H9 (cell line): ENCODE measurements at regions not wholly inside any gene's neighbourhood (a gene's known extent, or its start where the extent isn't known, plus 50 kb on each side); places are given as distances from the start of the nearest gene placed in this dataset.

Source experiments
- DNase-seq: peaks from one replicate; pipeline ENCODE4 v3.0.0-alpha.2; 2017
- H2AFZ ChIP-seq: one replicate; pipeline ENCODE4 v1.6.1; 2013; ENCODE audit warnings: mild to moderate bottlenecking, low read length, control low read depth, moderate library complexity
- H2AK5ac ChIP-seq: 2 replicates; pipeline ENCODE4 v1.6.1; 2013; ENCODE audit warnings: low read length, control low read depth, mixed read lengths; ENCODE audit not compliant: insufficient read length
- H2BK120ac ChIP-seq: one replicate; pipeline ENCODE4 v1.6.1; 2013; ENCODE audit warnings: low read depth, mild to moderate bottlenecking, low read length, control low read depth, inconsistent platforms; ENCODE audit not compliant: poor library complexity, severe bottlenecking
- H2BK12ac ChIP-seq: 2 replicates; pipeline ENCODE4 v1.6.1; 2013; ENCODE audit warnings: low read length, control low read depth, mixed read lengths, low read depth; ENCODE audit not compliant: insufficient read length
- H2BK15ac ChIP-seq: 2 replicates; pipeline ENCODE4 v1.6.1; 2013; ENCODE audit warnings: low read depth, low read length, control low read depth
- H2BK20ac ChIP-seq: one replicate; pipeline ENCODE4 v1.6.1; 2013; ENCODE audit warnings: low read depth, mild to moderate bottlenecking, low read length, control low read depth, inconsistent platforms; ENCODE audit not compliant: poor library complexity, severe bottlenecking
- H2BK5ac ChIP-seq: 2 replicates; pipeline ENCODE4 v1.6.1; 2013; ENCODE audit warnings: low read length, control low read depth, mixed read lengths; ENCODE audit not compliant: insufficient read length
- H3K14ac ChIP-seq: 2 replicates; pipeline ENCODE4 v1.6.1; 2013; ENCODE audit warnings: low read length, control low read depth; ENCODE audit not compliant: insufficient read depth
- H3K18ac ChIP-seq: 2 replicates; pipeline ENCODE4 v1.6.1; 2013; ENCODE audit warnings: low read depth, mild to moderate bottlenecking, mixed read lengths, low read length, control low read depth; ENCODE audit not compliant: insufficient read length
- H3K23ac ChIP-seq: 2 replicates; pipeline ENCODE4 v1.6.1; 2013; ENCODE audit warnings: low read length, control low read depth, mixed read lengths, low read depth; ENCODE audit not compliant: insufficient read length
- H3K23me2 ChIP-seq: 2 replicates; pipeline ENCODE4 v1.6.1; 2013; ENCODE audit warnings: low read depth, mild to moderate bottlenecking, mixed read lengths, low read length, control low read depth; ENCODE audit not compliant: insufficient read length, poor library complexity, severe bottlenecking
- H3K27ac ChIP-seq: 2 replicates; pipeline ENCODE4 v1.5.1; 2013; ENCODE audit warnings: low read length, control low read depth, mixed read lengths, low read depth; ENCODE audit not compliant: insufficient read length
- H3K27me3 ChIP-seq: 2 replicates; pipeline ENCODE4 v1.6.1; 2013; ENCODE audit warnings: low read length, control low read depth, inconsistent platforms; ENCODE audit not compliant: insufficient read depth
- H3K4ac ChIP-seq: 2 replicates; pipeline ENCODE4 v1.6.1; 2013; ENCODE audit warnings: low read depth, mild to moderate bottlenecking, control low read depth, inconsistent platforms, low read length, moderate library complexity
- H3K4me1 ChIP-seq: 2 replicates; pipeline ENCODE4 v1.6.1; 2013; ENCODE audit warnings: low read length, control low read depth, inconsistent platforms; ENCODE audit not compliant: insufficient read depth
- H3K4me2 ChIP-seq: 2 replicates; pipeline ENCODE4 v1.6.1; 2013; ENCODE audit warnings: low read length, control low read depth, mixed read lengths; ENCODE audit not compliant: insufficient read length, insufficient read depth
- H3K56ac ChIP-seq: 2 replicates; pipeline ENCODE4 v1.6.1; 2013; ENCODE audit warnings: low read depth, mild to moderate bottlenecking, mixed read lengths, low read length, control low read depth; ENCODE audit not compliant: insufficient read length
- H3K79me1 ChIP-seq: 2 replicates; pipeline ENCODE4 v1.6.1; 2013; ENCODE audit warnings: low read depth, mild to moderate bottlenecking, moderate library complexity, low read length, control low read depth, inconsistent platforms; ENCODE audit not compliant: insufficient read depth, poor library complexity, severe bottlenecking
- H3K79me2 ChIP-seq: 2 replicates; pipeline ENCODE4 v1.6.1; 2013; ENCODE audit warnings: low read length, control low read depth, inconsistent platforms; ENCODE audit not compliant: insufficient read depth
- H3K9ac ChIP-seq: 2 replicates; pipeline ENCODE4 v1.6.1; 2013; ENCODE audit warnings: low read length, control low read depth, mixed read lengths; ENCODE audit not compliant: insufficient read length; ENCODE audit errors: extremely low read depth
- H3K9me3 ChIP-seq: one replicate; pipeline ENCODE4 v1.6.1; 2013; ENCODE audit warnings: low read depth, low read length, inconsistent platforms; ENCODE audit not compliant: control insufficient read depth
- H3T11ph ChIP-seq: one replicate; pipeline ENCODE4 v1.6.1; 2013; ENCODE audit warnings: mild to moderate bottlenecking, low read length, control low read depth, inconsistent platforms
- H4K20me1 ChIP-seq: one replicate; pipeline ENCODE4 v1.6.1; 2013; ENCODE audit not compliant: control insufficient read depth, insufficient read length, insufficient read depth
- H4K5ac ChIP-seq: 2 replicates; pipeline ENCODE4 v1.6.1; 2013; ENCODE audit warnings: low read depth, mild to moderate bottlenecking, mixed read lengths, low read length, control low read depth; ENCODE audit not compliant: insufficient read length
- H4K8ac ChIP-seq: replicated peaks from 2 replicates; pipeline ENCODE4 v1.6.1; 2013; ENCODE audit warnings: low read length, control low read depth, mixed read lengths, low read depth; ENCODE audit not compliant: insufficient read length
- H4K91ac ChIP-seq: 2 replicates; pipeline ENCODE4 v1.6.1; 2013; ENCODE audit warnings: low read depth, mild to moderate bottlenecking, moderate library complexity, mixed read lengths, low read length, control low read depth; ENCODE audit not compliant: insufficient read length
- H3K27ac Mint-ChIP-seq, 3 experiments: 2 replicates in 2 of 3; 3 replicates in 1 of 3; pipeline ENCODE4 v1.8.0; 2020 to 2021; ENCODE audit warnings: mixed read lengths in 3 of 3, mild to moderate bottlenecking in 1 of 3, moderate library complexity in 1 of 3
- H3K27me3 Mint-ChIP-seq: 2 replicates; pipeline ENCODE4 v1.8.0; 2021; ENCODE audit warnings: low read depth, mild to moderate bottlenecking, moderate library complexity, mixed read lengths
- H3K36me3 Mint-ChIP-seq, 3 experiments: 2 replicates in 2 of 3; 3 replicates in 1 of 3; pipeline ENCODE4 v1.8.0; 2020 to 2021; ENCODE audit warnings: low read depth in 3 of 3, mixed read lengths in 3 of 3; ENCODE audit not compliant: insufficient read depth in 1 of 3
- H3K4me1 Mint-ChIP-seq, 2 experiments: 2 replicates each; pipeline ENCODE4 v1.8.0; 2020; ENCODE audit warnings: mixed read lengths in 2 of 2
- H3K4me3 Mint-ChIP-seq, 2 experiments: 2 replicates in 1 of 2; 3 replicates in 1 of 2; pipeline ENCODE4 v1.8.0; 2020 to 2021; ENCODE audit warnings: mild to moderate bottlenecking in 2 of 2, mixed read lengths in 2 of 2, moderate library complexity in 1 of 2
- H3K9me3 Mint-ChIP-seq, 2 experiments: 2 replicates in 1 of 2; 3 replicates in 1 of 2; pipeline ENCODE4 v1.8.0; 2020; ENCODE audit warnings: mild to moderate bottlenecking in 2 of 2, mixed read lengths in 2 of 2, moderate library complexity in 1 of 2
- WGBS: extraction: QIAGEN DNeasy Blood & Tissue Kit; methylation state at CpG from one replicate; pipeline ENCODE4 v1.1.7; 2013; ENCODE audit warnings: missing lambda C conversion rate, low lambda C conversion rate, mixed read lengths; ENCODE audit not compliant: insufficient read length; ENCODE audit errors: extremely low coverage; 5-methylcytosine and 5-hydroxymethylcytosine counted together
- TF ChIP-seq, protein P1 (sequence below): fragments of 200-600 bp; sonication (generic); conservative IDR thresholded peaks from 3 replicates; pipeline ENCODE4 v1.8.0; 2021; ENCODE audit warnings: antibody characterized with exemption, mild to moderate bottlenecking

DNA sequence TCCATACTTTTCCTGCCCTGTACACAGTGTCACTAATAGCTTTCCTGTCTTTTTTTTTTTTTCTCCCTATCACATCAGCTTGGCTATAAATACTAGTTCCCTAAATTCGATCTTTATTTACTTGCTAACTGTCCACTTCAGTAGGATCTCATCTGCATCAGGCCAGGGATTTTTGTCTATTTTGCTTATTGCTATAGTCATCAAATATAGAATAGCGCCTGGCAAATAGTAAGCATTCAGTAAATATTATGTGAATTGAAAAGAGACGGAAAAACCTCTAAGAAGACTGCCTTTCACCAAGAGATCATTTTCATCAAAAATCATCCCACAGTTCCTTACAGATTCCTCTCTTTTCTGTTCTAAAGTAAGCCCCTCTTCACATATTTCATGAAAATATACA lies 429.1 kb downstream of the FLRT2 start:
- Mint-ChIP-seq H3K36me3 (no peaks in the 10 kb centered on the region), H3K4me3 (no peak overlapping the region), H3K27ac (no peak overlapping the region), H3K9me3 (no peaks in the 10 kb centered on the region), H3K4me1 (peaks cover 2 to 3% of the 10 kb centered on the region in 2 experiments; a peak in 1 of 4 replicates), H3K27me3 (no peaks in the 10 kb centered on the region)
- no peak overlapping the region for H3K4me2 ChIP-seq
- H3K56ac ChIP-seq = no peak overlapping the region
- TF ChIP-seq, protein P1, sequence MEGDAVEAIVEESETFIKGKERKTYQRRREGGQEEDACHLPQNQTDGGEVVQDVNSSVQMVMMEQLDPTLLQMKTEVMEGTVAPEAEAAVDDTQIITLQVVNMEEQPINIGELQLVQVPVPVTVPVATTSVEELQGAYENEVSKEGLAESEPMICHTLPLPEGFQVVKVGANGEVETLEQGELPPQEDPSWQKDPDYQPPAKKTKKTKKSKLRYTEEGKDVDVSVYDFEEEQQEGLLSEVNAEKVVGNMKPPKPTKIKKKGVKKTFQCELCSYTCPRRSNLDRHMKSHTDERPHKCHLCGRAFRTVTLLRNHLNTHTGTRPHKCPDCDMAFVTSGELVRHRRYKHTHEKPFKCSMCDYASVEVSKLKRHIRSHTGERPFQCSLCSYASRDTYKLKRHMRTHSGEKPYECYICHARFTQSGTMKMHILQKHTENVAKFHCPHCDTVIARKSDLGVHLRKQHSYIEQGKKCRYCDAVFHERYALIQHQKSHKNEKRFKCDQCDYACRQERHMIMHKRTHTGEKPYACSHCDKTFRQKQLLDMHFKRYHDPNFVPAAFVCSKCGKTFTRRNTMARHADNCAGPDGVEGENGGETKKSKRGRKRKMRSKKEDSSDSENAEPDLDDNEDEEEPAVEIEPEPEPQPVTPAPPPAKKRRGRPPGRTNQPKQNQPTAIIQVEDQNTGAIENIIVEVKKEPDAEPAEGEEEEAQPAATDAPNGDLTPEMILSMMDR = no peak
- no peaks in the 10 kb centered on the region for H3K79me2 ChIP-seq
- no peak overlapping the region for H2AK5ac ChIP-seq
- H3K9me3 ChIP-seq = no peaks in the 10 kb centered on the region
- no peak overlapping the region for H2BK12ac ChIP-seq
- H4K8ac ChIP-seq = no peak overlapping the region
- H2BK20ac ChIP-seq = no peak overlapping the region
- no peaks in the 10 kb centered on the region for H3K27me3 ChIP-seq
- H3K27ac ChIP-seq = no peak overlapping the region
- no peak overlapping the region for H2BK5ac ChIP-seq
- no peaks in the 10 kb centered on the region for H3K79me1 ChIP-seq
- H3K9ac ChIP-seq = no peak overlapping the region
- no peak for DNase-seq
- H3K23me2 ChIP-seq = no peaks in the 10 kb centered on the region
- H4K5ac ChIP-seq = no peak overlapping the region
- no peak overlapping the region for H3K23ac ChIP-seq
- no peak overlapping the region for H2BK15ac ChIP-seq
- no peak overlapping the region for H3K14ac ChIP-seq
- peaks cover 2% of the 10 kb centered on the region; the same call in 1 of the 2 replicates for H3K4me1 ChIP-seq
- WGBS = no CpG with 5 or more reads among the region's 3 CpGs
- H4K20me1 ChIP-seq = no peaks in the 10 kb centered on the region
- H2AFZ ChIP-seq = no peak overlapping the region
- no peak overlapping the region for H2BK120ac ChIP-seq
- no peak overlapping the region for H3T11ph ChIP-seq
- H3K18ac ChIP-seq = no peak overlapping the region
- H3K4ac ChIP-seq = no peak overlapping the region
- H4K91ac ChIP-seq = no peak overlapping the region
